IMR-90 (cell line): ENCODE measurements at regions not wholly inside any gene's neighbourhood (a gene's known extent, or its start where the extent isn't known, plus 50 kb on each side); places are given as distances from the start of the nearest gene placed in this dataset.

Source experiments
- ATAC-seq: fragments of 200-7000 bp; cut with Tn5 transposase; 2 replicates; pipeline ENCODE4 v1.9.1; 2020; ENCODE audit warnings: low read depth, mild to moderate bottlenecking, moderate library complexity
- BruUV-seq: library from RNA; stranded (reverse); fragments of 400-500 nt; replicated peaks from 2 replicates; lab custom pipeline; 2021; lab: Mats Ljungman, UMichigan
- CTCF ChIA-PET: fragments of 300-600 bp; formaldehyde crosslinking; extraction: SDS; loops from one replicate; lab custom pipeline; 2021; ENCODE audit warnings: antibody characterized with exemption; lab: Yijun Ruan, JAX
- POLR2A ChIA-PET: fragments of 300-600 bp; sonication (Branson Sonifier 250); formaldehyde crosslinking; loops from one replicate; lab custom pipeline; 2022; ENCODE audit warnings: antibody characterized with exemption; ENCODE audit not compliant: unreplicated experiment; lab: Charles Lee
- DNase-seq: peaks from one replicate; pipeline ENCODE4 v3.0.0; 2013
- H2AFZ ChIP-seq: replicated peaks from 2 replicates; pipeline ENCODE3; 2013; ENCODE audit warnings: low read length, mild to moderate bottlenecking; ENCODE audit not compliant: poor library complexity
- H2AK5ac ChIP-seq: 2 replicates; pipeline ENCODE4 v1.6.1; 2013; ENCODE audit warnings: low read depth, low read length, inconsistent platforms
- H2AK9ac ChIP-seq: replicated peaks from 2 replicates; pipeline ENCODE3; 2013; ENCODE audit warnings: mild to moderate bottlenecking, low read depth, low read length, moderate library complexity; ENCODE audit not compliant: poor library complexity
- H2BK120ac ChIP-seq: 2 replicates; pipeline ENCODE4 v1.6.1; 2013; ENCODE audit warnings: low read depth, low read length, inconsistent platforms
- H2BK15ac ChIP-seq: 3 replicates; pipeline ENCODE4 v1.6.1; 2013; ENCODE audit warnings: low read depth, low read length, inconsistent platforms
- H2BK20ac ChIP-seq: 2 replicates; pipeline ENCODE4 v1.6.1; 2013; ENCODE audit warnings: low read depth, mild to moderate bottlenecking, inconsistent platforms, low read length, moderate library complexity
- H2BK5ac ChIP-seq: 2 replicates; pipeline ENCODE4 v1.6.1; 2013; ENCODE audit warnings: mild to moderate bottlenecking, low read depth, low read length, inconsistent platforms; ENCODE audit not compliant: poor library complexity, severe bottlenecking
- H3K14ac ChIP-seq: replicated peaks from 2 replicates; pipeline ENCODE4 v1.6.1; 2013; ENCODE audit warnings: low read depth, low read length, inconsistent platforms
- H3K18ac ChIP-seq: 2 replicates; pipeline ENCODE4 v1.6.1; 2013; ENCODE audit warnings: low read depth, low read length, control low read depth
- H3K23ac ChIP-seq: 2 replicates; pipeline ENCODE4 v1.6.1; 2013; ENCODE audit warnings: low read depth, low read length, inconsistent platforms
- H3K27ac ChIP-seq: 2 replicates; pipeline ENCODE4 v1.5.1; 2013; ENCODE audit warnings: mild to moderate bottlenecking, control low read depth, low read length; ENCODE audit not compliant: insufficient read depth
- H3K27me3 ChIP-seq: 2 replicates; pipeline ENCODE4 v1.6.1; 2013; ENCODE audit warnings: low read length; ENCODE audit not compliant: control insufficient read depth, insufficient read depth
- H3K36me3 ChIP-seq: 2 replicates; pipeline ENCODE4 v1.6.1; 2013; ENCODE audit warnings: low read length, mixed read lengths; ENCODE audit not compliant: control insufficient read depth, insufficient read depth
- H3K4ac ChIP-seq: 2 replicates; pipeline ENCODE4 v1.6.1; 2013; ENCODE audit warnings: low read depth, low read length, inconsistent platforms
- H3K4me1 ChIP-seq: 2 replicates; pipeline ENCODE4 v1.6.1; 2013; ENCODE audit warnings: low read length, mixed read lengths; ENCODE audit not compliant: control insufficient read depth, insufficient read depth
- H3K4me2 ChIP-seq: 2 replicates; pipeline ENCODE4 v1.6.1; 2013; ENCODE audit warnings: low read depth, mild to moderate bottlenecking, control low read depth, low read length, moderate library complexity
- H3K4me3 ChIP-seq: 2 replicates; pipeline ENCODE4 v1.5.1; 2013; ENCODE audit warnings: low read depth, mild to moderate bottlenecking, control low read depth, low read length, moderate library complexity; ENCODE audit not compliant: insufficient read depth
- H3K56ac ChIP-seq: 2 replicates; pipeline ENCODE4 v1.6.1; 2013; ENCODE audit warnings: low read length, inconsistent platforms; ENCODE audit not compliant: insufficient read depth; ENCODE audit errors: extremely low read depth
- H3K79me1 ChIP-seq, 2 experiments: 2 replicates each; pipeline ENCODE4 v1.6.1; 2013; ENCODE audit warnings: low read length in 2 of 2, inconsistent platforms in 1 of 2, low read depth in 1 of 2
- H3K9ac ChIP-seq: 2 replicates; pipeline ENCODE4 v1.6.1; 2013; ENCODE audit warnings: low read depth, low read length, control low read depth
- H3K9me1 ChIP-seq: 2 replicates; pipeline ENCODE4 v1.6.1; 2013; ENCODE audit warnings: low read length, inconsistent platforms; ENCODE audit not compliant: insufficient read depth
- H3K9me3 ChIP-seq: 2 replicates; pipeline ENCODE4 v1.6.1; 2013; ENCODE audit warnings: low read length; ENCODE audit not compliant: control insufficient read depth, insufficient read depth
- H4K20me1 ChIP-seq: 2 replicates; pipeline ENCODE4 v1.6.1; 2013; ENCODE audit warnings: low read length, inconsistent platforms; ENCODE audit not compliant: insufficient read depth
- H4K5ac ChIP-seq: 2 replicates; pipeline ENCODE4 v1.6.1; 2013; ENCODE audit warnings: mild to moderate bottlenecking, low read depth, low read length, control low read depth
- H4K8ac ChIP-seq, 2 experiments: 2 replicates each; pipeline ENCODE4 v1.6.1; 2013; ENCODE audit warnings: low read depth in 2 of 2, low read length in 2 of 2, control low read depth in 1 of 2, inconsistent platforms in 1 of 2
- H4K91ac ChIP-seq: 2 replicates; pipeline ENCODE4 v1.6.1; 2013; ENCODE audit warnings: low read depth, low read length, inconsistent platforms; ENCODE audit not compliant: insufficient read depth
- BHLHE40 ChIP-seq: fragments of 150-350 bp; IDR thresholded peaks from 2 replicates; pipeline ENCODE4 v1.6.1; 2016; ENCODE audit warnings: mild to moderate bottlenecking, low read depth, low read length
- CHD1 ChIP-seq: IDR thresholded peaks from 2 replicates; pipeline ENCODE4 v1.6.1; 2012; ENCODE audit warnings: low read depth, low read length, improper control_type of control experiment
- FOS ChIP-seq: fragments of 150-350 bp; IDR thresholded peaks from 2 replicates; pipeline ENCODE4 v1.6.1; 2016; ENCODE audit warnings: low read depth, low read length
- MAFK ChIP-seq: IDR thresholded peaks from 2 replicates; pipeline ENCODE4 v1.6.1; 2012; ENCODE audit warnings: low read depth, low read length, improper control_type of control experiment
- MAZ ChIP-seq: IDR thresholded peaks from 2 replicates; pipeline ENCODE4 v1.6.1; 2012; ENCODE audit warnings: low read depth, mild to moderate bottlenecking, low read length, improper control_type of control experiment, moderate library complexity, borderline replicate concordance
- MXI1 ChIP-seq: IDR thresholded peaks from 2 replicates; pipeline ENCODE4 v1.6.1; 2012; ENCODE audit warnings: low read depth, mild to moderate bottlenecking, low read length, moderate library complexity, borderline replicate concordance
- NFE2L2 ChIP-seq: fragments of 150-350 bp; IDR thresholded peaks from 2 replicates; pipeline ENCODE4 v1.6.1; 2016; ENCODE audit warnings: low read depth, mild to moderate bottlenecking, low read length
- POLR2A ChIP-seq: IDR thresholded peaks from 2 replicates; pipeline ENCODE4 v1.6.1; 2012; ENCODE audit warnings: mild to moderate bottlenecking, low read depth, low read length
- RAD21 ChIP-seq: IDR thresholded peaks from 2 replicates; pipeline ENCODE4 v1.6.1; 2012; ENCODE audit warnings: low read length, improper control_type of control experiment
- RCOR1 ChIP-seq: IDR thresholded peaks from 2 replicates; pipeline ENCODE4 v1.6.1; 2012; ENCODE audit warnings: mild to moderate bottlenecking, low read length, improper control_type of control experiment; ENCODE audit not compliant: insufficient replicate concordance
- RFX5 ChIP-seq: IDR thresholded peaks from 2 replicates; pipeline ENCODE4 v1.8.0; 2012; ENCODE audit warnings: low read depth, mild to moderate bottlenecking, low read length, moderate library complexity
- SMC3 ChIP-seq: fragments of 150-350 bp; IDR thresholded peaks from 2 replicates; pipeline ENCODE4 v1.6.1; 2016; ENCODE audit warnings: low read depth, mild to moderate bottlenecking, antibody characterized with exemption, low read length, moderate library complexity
- WGBS, 2 experiments: methylation state at CpG; one replicate each; pipeline versions ENCODE4 v1.1.5 to v1.1.7; 2013; ENCODE audit warnings: missing lambda C conversion rate in 2 of 2; ENCODE audit not compliant: insufficient read length in 1 of 2; ENCODE audit errors: extremely low coverage in 2 of 2; 5-methylcytosine and 5-hydroxymethylcytosine counted together
- dilution Hi-C: fragments of 300-500 bp; cut with HindIII; formaldehyde crosslinking; loops from one replicate; pipeline ENCODE4 v1.14.3; 2018; ENCODE audit warnings: low sequenced_read_pairs; ENCODE audit not compliant: unreplicated experiment
- in situ Hi-C: fragments of 300-500 bp; cut with MboI; formaldehyde crosslinking; loops from 3 replicates; pipeline ENCODE4 v1.14.3; 2019; ENCODE audit warnings: low sequenced_read_pairs, inconsistent platforms, mixed read lengths
- intact Hi-C: fragments of 100-400 bp; cut with micrococcal nuclease; formaldehyde crosslinking; loops from 2 replicates; pipeline ENCODE4 v1.10.0; 2022
- TF ChIP-seq, protein P1 (sequence below): fragments of 150-350 bp; IDR thresholded peaks from 2 replicates; pipeline ENCODE4 v1.6.1; 2016; ENCODE audit warnings: low read depth, mild to moderate bottlenecking, low read length, moderate library complexity, borderline replicate concordance
- TF ChIP-seq, protein P2 (sequence below): fragments of 150-350 bp; IDR thresholded peaks from 2 replicates; pipeline ENCODE4 v1.6.1; 2017; ENCODE audit warnings: mild to moderate bottlenecking, antibody characterized with exemption, low read length, low read depth

- WGBS, 2 experiments, result no CpG with 5 or more reads among the region's 4 CpGs
Measured at GRCh38 chr15:98039596-98039995, 79.1 kb downstream of the ARRDC4 start.

More at GRCh38 chr15:98039596-98039995, 79.1 kb downstream of the ARRDC4 start:
- no peak for TF ChIP-seq SMC3
- no peak for TF ChIP-seq MAZ
- no peak for TF ChIP-seq BHLHE40
- TF ChIP-seq POLR2A, result no peak
- no peak for TF ChIP-seq MAFK
- no peak for TF ChIP-seq RCOR1
- TF ChIP-seq CHD1, result no peak
- no peak for TF ChIP-seq MXI1
- TF ChIP-seq, protein P1, sequence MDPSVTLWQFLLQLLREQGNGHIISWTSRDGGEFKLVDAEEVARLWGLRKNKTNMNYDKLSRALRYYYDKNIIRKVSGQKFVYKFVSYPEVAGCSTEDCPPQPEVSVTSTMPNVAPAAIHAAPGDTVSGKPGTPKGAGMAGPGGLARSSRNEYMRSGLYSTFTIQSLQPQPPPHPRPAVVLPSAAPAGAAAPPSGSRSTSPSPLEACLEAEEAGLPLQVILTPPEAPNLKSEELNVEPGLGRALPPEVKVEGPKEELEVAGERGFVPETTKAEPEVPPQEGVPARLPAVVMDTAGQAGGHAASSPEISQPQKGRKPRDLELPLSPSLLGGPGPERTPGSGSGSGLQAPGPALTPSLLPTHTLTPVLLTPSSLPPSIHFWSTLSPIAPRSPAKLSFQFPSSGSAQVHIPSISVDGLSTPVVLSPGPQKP, result no peak
- TF ChIP-seq RFX5, result no peak
- TF ChIP-seq NFE2L2, result no peak
- TF ChIP-seq, protein P2, sequence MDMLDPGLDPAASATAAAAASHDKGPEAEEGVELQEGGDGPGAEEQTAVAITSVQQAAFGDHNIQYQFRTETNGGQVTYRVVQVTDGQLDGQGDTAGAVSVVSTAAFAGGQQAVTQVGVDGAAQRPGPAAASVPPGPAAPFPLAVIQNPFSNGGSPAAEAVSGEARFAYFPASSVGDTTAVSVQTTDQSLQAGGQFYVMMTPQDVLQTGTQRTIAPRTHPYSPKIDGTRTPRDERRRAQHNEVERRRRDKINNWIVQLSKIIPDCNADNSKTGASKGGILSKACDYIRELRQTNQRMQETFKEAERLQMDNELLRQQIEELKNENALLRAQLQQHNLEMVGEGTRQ, result no peak
- no peak for TF ChIP-seq FOS
- no peak for TF ChIP-seq RAD21
- Histone ChIP-seq H3K18ac (no peak overlapping the region), H4K5ac (no peak overlapping the region), H3K79me1 (no peaks in the 10 kb centered on the region), H3K27ac (no peak overlapping the region), H2AK9ac (no peak overlapping the region), H2AK5ac (no peak overlapping the region), H3K4ac (no peak overlapping the region), H2BK20ac (no peak overlapping the region), H3K9me3 (peaks cover 22% of the 10 kb centered on the region), H2BK15ac (no peak overlapping the region), H4K91ac (no peak overlapping the region), H3K23ac (no peak overlapping the region), H4K8ac (no peak overlapping the region), H4K20me1 (no peaks in the 10 kb centered on the region), H3K9ac (no peak overlapping the region), H2BK5ac (no peak overlapping the region), H3K9me1 (no peaks in the 10 kb centered on the region), H3K14ac (no peak overlapping the region), H3K36me3 (no peaks in the 10 kb centered on the region), H2BK120ac (no peak overlapping the region), H3K56ac (no peak overlapping the region), H3K4me1 (no peaks in the 10 kb centered on the region), H3K27me3 (no peaks in the 10 kb centered on the region), H3K4me2 (no peak overlapping the region), H2AFZ (no peak overlapping the region), H3K4me3 (no peak overlapping the region)
- in situ Hi-C loops (no loop called here), intact Hi-C loops (no loop called here), dilution Hi-C loops (no loop called here)
- DNase-seq (no peak), ATAC-seq (no peak)
- POLR2A ChIA-PET, result no interaction called here
- no TSS peak for BruUV-seq
- CTCF ChIA-PET, result no interaction called here
